Lower leg skin (tissue), 3 donors: ENCODE measurements at regions not wholly inside any gene's neighbourhood (a gene's known extent, or its start where the extent isn't known, plus 50 kb on each side); places are given as distances from the start of the nearest gene placed in this dataset.

ENCODE experiments used
- CTCF ChIP-seq, 3 donors: fragments of 450-650 bp; IDR thresholded peaks; one replicate each; pipeline ENCODE4 v1.5.1; 2016; ENCODE audit warnings: antibody characterized with exemption in 3 of 3, mild to moderate bottlenecking in 3 of 3, moderate library complexity in 2 of 3
- POLR2A ChIP-seq, 2 donors: fragments of 450-650 bp; IDR thresholded peaks; one replicate each; pipeline ENCODE4 v1.6.1; 2016 to 2017; ENCODE audit warnings: antibody characterized with exemption in 2 of 2, mild to moderate bottlenecking in 1 of 2, moderate library complexity in 1 of 2

- TF ChIP-seq CTCF (IDR thresholded peaks at IDR 0.05): no peak
- TF ChIP-seq POLR2A (IDR thresholded peaks at IDR 0.05): no peak
Measured at GRCh38 chr10:120285408-120285807, 171.6 kb upstream of the PLPP4 start.
